Panc1 (cell line): ENCODE measurements at regions not wholly inside any gene's neighbourhood (a gene's known extent, or its start where the extent isn't known, plus 50 kb on each side); places are given as distances from the start of the nearest gene placed in this dataset.

Experiments used
- ATAC-seq: fragments of 200-7000 bp; cut with Tn5 transposase; 2 replicates; pipeline ENCODE4 v1.9.1; 2020; ENCODE audit warnings: mild to moderate bottlenecking, moderate library complexity
- BruUV-seq: library from RNA; stranded (reverse); fragments of 400-500 nt; replicated peaks from 2 replicates; lab custom pipeline; 2021; lab: Mats Ljungman, UMichigan
- CTCF ChIA-PET: fragments of 300-600 bp; sonication (Branson Sonifier 250); formaldehyde crosslinking; loops from one replicate; lab custom pipeline; 2022; ENCODE audit warnings: antibody characterized with exemption; lab: Charles Lee
- POLR2A ChIA-PET: fragments of 300-600 bp; sonication (Branson Sonifier 250); formaldehyde crosslinking; loops from one replicate; lab custom pipeline; 2022; ENCODE audit warnings: antibody characterized with exemption; lab: Charles Lee
- DNase-seq: peaks from one replicate; pipeline ENCODE4 v3.0.0-alpha.2; 2010; ENCODE audit warnings: low read depth, low spot score
- H3K27ac ChIP-seq: 2 replicates; pipeline ENCODE4 v1.5.1; 2011; ENCODE audit warnings: mild to moderate bottlenecking, low read length, inconsistent platforms
- H3K27me3 ChIP-seq: fragments of 200-500 bp; sonication (Bioruptor generic); 2 replicates; pipeline ENCODE4 v1.6.0; 2014; ENCODE audit warnings: low read length, inconsistent platforms; ENCODE audit not compliant: control insufficient read depth, insufficient read depth
- H3K36me3 ChIP-seq: fragments of 200-500 bp; sonication (Bioruptor generic); 2 replicates; pipeline ENCODE4 v1.5.1; 2014; ENCODE audit warnings: inconsistent platforms, mild to moderate bottlenecking, low read length, moderate library complexity; ENCODE audit not compliant: control insufficient read depth, insufficient read depth
- H3K4me1 ChIP-seq: 2 replicates; pipeline ENCODE4 v1.5.1; 2011; ENCODE audit warnings: inconsistent platforms, mild to moderate bottlenecking, low read length, moderate library complexity; ENCODE audit not compliant: control insufficient read depth, insufficient read depth
- H3K4me3 ChIP-seq, 2 experiments: 2 replicates each; pipeline ENCODE4 v1.5.1; 2011 to 2012; ENCODE audit warnings: low read depth in 2 of 2, low read length in 2 of 2, mild to moderate bottlenecking in 2 of 2, inconsistent platforms in 1 of 2, moderate library complexity in 1 of 2
- H3K9me3 ChIP-seq: fragments of 200-500 bp; sonication (Bioruptor generic); 2 replicates; pipeline ENCODE4 v1.5.1; 2014; ENCODE audit warnings: low read depth, mild to moderate bottlenecking, inconsistent platforms, low read length, moderate library complexity; ENCODE audit not compliant: control insufficient read depth, insufficient read depth
- CTCF ChIP-seq: fragments of 450-650 bp; IDR thresholded peaks from 2 replicates; pipeline ENCODE4 v1.5.1; 2017; ENCODE audit warnings: mild to moderate bottlenecking
- POLR2AphosphoS5 ChIP-seq: IDR thresholded peaks from 2 replicates; pipeline ENCODE4 v1.6.1; 2012; ENCODE audit warnings: mild to moderate bottlenecking, low read depth, low read length, moderate library complexity
- REST ChIP-seq, 2 experiments: IDR thresholded peaks; 2 replicates each; pipeline ENCODE4 v1.6.1; 2011 to 2012; ENCODE audit warnings: low read depth in 2 of 2, control low read depth in 1 of 2, low read length in 1 of 2, mild to moderate bottlenecking in 1 of 2, moderate library complexity in 1 of 2; ENCODE audit not compliant: insufficient read depth in 1 of 2
- SIN3A ChIP-seq: IDR thresholded peaks from 2 replicates; pipeline ENCODE4 v1.6.1; 2012; ENCODE audit warnings: low read depth, mild to moderate bottlenecking, low read length, moderate library complexity, borderline replicate concordance; ENCODE audit not compliant: insufficient read depth
- TCF7L2 ChIP-seq: IDR thresholded peaks from 2 replicates; pipeline ENCODE4 v1.6.1; 2011; ENCODE audit warnings: mild to moderate bottlenecking, low read depth, low read length, inconsistent platforms
- in situ Hi-C: cut with HindIII; loops from 2 replicates; pipeline ENCODE4 v1.10.0; 2016; ENCODE audit warnings: low sequenced_read_pairs, low pct_unique_long_range_greater_than_20kb
- intact Hi-C: fragments of 100-400 bp; cut with micrococcal nuclease; formaldehyde crosslinking; loops from one replicate; pipeline ENCODE4 v1.10.0; 2022; ENCODE audit not compliant: unreplicated experiment

GRCh38 chr6:23420659-23421350 is 705.2 kb upstream of the NRSN1 start:
- TF ChIP-seq POLR2AphosphoS5 (no peak), TCF7L2 (no peak), REST (IDR thresholded peaks at IDR 0.05; ENCODE audit: insufficient read depth in 1 of 2, low read depth in 2 of 2, low read length in 1 of 2) (no peak), SIN3A (no peak), CTCF (no peak)
- Histone ChIP-seq H3K4me1 (no peaks in the 10 kb centered on the region), H3K4me3 (no peak overlapping the region), H3K27ac (no peak overlapping the region), H3K27me3 (no peaks in the 10 kb centered on the region), H3K9me3 (no peaks in the 10 kb centered on the region), H3K36me3 (no peaks in the 10 kb centered on the region)
- CTCF ChIA-PET, result no interaction called here
- BruUV-seq, result no TSS peak
- ATAC-seq, result no peak
- intact Hi-C loops, result no loop called here
- DNase-seq, result no peak
- POLR2A ChIA-PET, result no interaction called here
- in situ Hi-C loops, result no loop called here

- intact Hi-C loops (no loop called here), in situ Hi-C loops (no loop called here)
- Histone ChIP-seq H3K4me1 (no peaks in the 10 kb centered on the region), H3K27ac (no peak overlapping the region), H3K36me3 (no peaks in the 10 kb centered on the region), H3K27me3 (no peaks in the 10 kb centered on the region), H3K4me3 (no peak overlapping the region), H3K9me3 (no peaks in the 10 kb centered on the region)
- no peak for TF ChIP-seq CTCF
- TF ChIP-seq POLR2AphosphoS5, result no peak
- TF ChIP-seq REST (IDR thresholded peaks at IDR 0.05; ENCODE audit: insufficient read depth in 1 of 2, low read depth in 2 of 2, low read length in 1 of 2), result no peak
- TF ChIP-seq TCF7L2, result no peak
- TF ChIP-seq SIN3A, result no peak
- DNase-seq, result no peak
- CTCF ChIA-PET, result interaction anchor here (0.6 kb wide), 2 partner anchors 14 to 529 kb away, joined by 3 read pairs; no protein-coding TSS in a partner anchor
- POLR2A ChIA-PET, result no interaction called here
- no peak for ATAC-seq
- no TSS peak for BruUV-seq
Observed at GRCh38 chr6:23424584-23424983, 701.4 kb upstream of the NRSN1 start.
